GM18870 (cell line): ENCODE measurements at regions not wholly inside any gene's neighbourhood (a gene's known extent, or its start where the extent isn't known, plus 50 kb on each side); places are given as distances from the start of the nearest gene placed in this dataset.

Experiments
- ATAC-seq: cut with Tn5 transposase; IDR thresholded peaks from one replicate; pipeline ENCODE4 v1.9.1; 2021; ENCODE audit warnings: moderate library complexity; ENCODE audit not compliant: unreplicated experiment

DNA sequence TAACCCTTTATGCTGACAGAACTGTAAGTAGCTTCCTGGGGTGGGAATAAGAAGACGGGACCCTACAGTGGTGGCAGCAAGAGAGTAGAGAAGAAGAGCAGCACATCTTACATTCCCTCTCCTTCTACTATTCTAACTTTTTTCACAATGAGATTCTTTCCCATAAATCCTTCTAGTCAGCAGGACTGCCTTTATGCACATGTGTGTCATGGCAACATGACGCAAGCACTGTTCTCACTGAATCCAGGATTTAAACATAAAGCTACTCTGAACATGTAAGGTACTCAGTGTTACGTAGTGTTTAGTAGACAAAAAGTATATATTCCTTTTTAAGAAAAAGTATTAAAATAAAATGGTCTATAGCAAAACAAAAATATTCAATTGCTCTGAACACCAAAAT, 309.7 kb upstream of the LYPLAL1 start:
- ATAC-seq = no peak

DNA sequence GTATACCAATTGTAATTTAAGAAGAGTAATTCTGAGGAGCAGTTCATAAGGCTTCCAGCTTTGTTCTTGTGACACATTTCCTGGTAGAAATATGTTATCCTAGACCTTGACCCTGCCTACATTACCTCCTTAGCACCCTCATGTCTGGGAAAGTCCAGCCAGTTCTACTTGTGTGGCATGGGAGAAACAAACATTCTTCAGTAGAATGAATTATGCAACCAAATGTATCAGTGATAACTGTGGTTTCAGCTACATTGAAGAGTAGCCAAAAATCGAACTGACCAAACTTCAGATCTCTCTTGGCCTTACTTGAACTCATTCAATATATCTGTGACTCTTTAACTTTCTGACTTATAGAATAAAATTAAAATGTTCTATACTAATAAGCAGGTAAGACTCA, 308.1 kb upstream of the LYPLAL1 start:
- no peak for ATAC-seq

DNA sequence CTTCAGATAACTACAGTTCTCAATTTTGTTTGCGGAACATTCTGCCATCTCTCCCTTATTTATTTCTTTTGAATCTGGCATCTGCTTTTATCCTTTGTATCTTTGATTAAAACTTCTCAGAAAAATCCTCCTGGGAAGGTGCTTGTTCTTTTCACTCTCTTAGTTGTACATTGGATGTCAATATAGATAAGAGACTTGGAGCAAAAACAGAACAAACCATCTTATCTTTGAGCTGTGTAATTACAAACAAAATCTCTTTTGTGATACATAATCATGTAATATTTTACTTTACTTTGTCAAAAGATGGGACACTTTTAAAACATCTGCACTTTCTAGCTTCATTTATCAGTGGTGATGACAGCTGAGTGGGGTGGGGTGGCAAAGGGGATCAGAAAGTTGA, 307.2 kb upstream of the LYPLAL1 start:
- no peak for ATAC-seq

DNA sequence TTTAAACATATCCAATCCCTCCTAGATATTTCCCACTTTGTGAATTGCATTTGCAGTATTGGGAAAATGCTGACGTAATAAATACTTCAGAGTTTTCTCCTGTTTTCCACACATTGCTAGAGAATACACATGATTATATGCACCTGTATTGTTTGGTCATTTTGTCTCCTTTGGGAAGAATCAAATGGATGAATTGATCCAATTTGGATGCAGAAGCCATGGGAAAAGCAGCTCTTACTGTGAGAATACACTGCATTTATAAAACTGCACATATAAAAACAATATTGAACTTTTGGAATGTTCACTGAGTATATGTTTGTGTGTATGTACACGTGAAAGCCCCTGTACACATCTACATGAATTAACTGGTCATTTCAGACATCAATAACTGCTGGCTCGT, 306.6 kb upstream of the LYPLAL1 start:
- no peak for ATAC-seq

DNA sequence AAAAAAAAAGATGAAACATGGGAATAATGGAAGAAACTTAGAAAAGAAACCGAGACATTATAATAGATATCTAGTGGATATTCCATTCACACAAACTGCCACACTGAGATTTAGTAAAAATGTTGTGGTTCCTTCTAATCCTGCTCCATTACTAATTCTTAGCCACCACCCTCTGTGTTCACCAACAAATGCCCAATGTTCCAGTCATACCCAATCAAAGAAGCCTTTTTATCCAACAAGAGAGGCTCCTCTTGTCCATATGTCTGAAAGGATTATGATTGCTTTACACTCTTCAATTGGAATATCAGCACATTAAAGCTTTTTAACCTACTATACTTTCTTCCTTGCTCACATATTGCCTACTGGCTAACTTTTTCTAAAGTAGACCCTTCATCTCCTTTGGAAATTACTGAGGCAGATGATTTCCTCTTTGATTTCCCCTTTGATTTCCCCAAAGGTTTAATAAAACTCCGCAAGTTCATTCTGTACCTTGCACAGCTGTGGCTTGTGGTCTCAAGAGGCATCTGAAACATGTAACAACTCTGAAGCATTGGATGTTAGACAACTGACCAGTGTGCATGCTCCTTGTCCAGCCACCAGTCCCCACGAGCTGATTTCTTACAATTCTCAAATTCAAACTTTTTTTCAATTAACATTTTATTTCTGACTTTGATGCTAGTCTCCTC, 305.6 kb upstream of the LYPLAL1 start:
- ATAC-seq = no peak

DNA sequence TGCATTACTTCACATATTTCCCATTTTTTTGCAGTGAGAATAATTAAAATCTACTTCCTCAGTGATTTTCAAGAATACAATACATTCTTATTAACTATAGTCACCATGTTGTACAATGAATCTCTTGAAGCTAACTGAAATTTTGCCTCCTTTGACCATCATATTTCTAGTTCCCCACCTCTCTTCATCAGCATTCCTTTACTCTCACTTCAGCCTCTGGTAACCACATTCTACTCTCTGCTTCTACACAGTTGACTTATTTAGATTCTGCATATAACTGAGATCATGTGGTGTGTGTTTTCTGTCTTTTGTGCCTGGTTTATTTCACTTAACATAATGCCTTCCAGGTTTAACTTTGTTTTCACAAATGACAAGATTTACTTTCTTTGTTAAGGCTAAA, 304.4 kb upstream of the LYPLAL1 start:
- ATAC-seq = no peak

DNA sequence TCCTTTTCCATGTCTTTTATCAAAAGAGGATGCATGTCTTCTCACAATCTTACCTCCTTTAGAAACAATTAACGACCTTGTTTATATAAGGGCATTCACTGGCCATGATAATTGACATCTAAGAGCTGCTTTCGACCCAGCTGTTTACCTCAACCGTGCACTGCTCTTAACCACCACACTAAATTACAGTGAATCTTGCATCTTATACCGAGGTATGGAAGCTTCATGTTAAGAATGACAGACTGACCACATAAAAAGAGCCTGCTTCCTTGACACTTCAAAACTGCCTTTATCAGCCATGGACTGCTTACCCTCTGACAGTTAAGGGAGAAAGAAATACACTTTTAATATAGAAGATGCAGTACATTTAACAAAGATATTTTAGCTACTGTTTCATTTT, 301.7 kb upstream of the LYPLAL1 start:
- no peak for ATAC-seq

DNA sequence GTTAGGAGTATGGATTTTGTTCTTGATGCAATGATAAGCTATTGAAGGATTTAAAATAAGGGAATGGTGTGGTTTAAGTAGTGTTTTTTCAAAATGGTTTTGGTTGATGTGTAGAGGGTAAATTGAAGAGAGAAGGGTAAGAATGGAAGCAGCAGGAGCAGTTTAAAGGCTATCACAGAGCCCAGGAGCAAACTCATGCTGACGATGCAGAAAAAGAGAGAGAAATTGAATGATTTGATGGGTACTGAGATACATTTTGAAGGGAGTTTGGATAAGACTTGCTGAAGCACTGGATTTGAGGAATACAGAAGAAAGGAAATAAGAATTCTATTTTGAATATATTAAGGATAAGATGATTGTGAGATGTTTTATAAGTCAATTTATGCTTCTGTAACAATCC, 300.8 kb upstream of the LYPLAL1 start:
- ATAC-seq = no peak

DNA sequence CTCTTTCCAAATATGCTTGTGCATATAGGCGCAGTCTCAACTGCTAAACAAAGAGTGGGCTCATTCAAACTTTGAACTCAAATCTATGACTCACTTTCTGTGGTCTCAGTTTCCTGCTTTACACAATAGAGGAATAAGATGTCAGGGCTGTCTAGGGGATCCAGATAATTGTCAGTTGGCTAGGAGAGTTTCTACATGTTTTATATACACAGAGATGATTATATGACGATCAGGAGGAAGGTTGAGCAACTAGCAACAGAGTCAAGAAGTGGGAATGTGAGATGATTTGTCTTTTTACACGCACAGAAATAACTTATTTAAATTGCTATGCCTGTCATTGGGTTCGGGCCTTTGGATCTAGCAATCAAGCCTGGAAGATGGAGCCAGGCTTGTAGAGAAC, 299.4 kb upstream of the LYPLAL1 start:
- ATAC-seq = no peak

DNA sequence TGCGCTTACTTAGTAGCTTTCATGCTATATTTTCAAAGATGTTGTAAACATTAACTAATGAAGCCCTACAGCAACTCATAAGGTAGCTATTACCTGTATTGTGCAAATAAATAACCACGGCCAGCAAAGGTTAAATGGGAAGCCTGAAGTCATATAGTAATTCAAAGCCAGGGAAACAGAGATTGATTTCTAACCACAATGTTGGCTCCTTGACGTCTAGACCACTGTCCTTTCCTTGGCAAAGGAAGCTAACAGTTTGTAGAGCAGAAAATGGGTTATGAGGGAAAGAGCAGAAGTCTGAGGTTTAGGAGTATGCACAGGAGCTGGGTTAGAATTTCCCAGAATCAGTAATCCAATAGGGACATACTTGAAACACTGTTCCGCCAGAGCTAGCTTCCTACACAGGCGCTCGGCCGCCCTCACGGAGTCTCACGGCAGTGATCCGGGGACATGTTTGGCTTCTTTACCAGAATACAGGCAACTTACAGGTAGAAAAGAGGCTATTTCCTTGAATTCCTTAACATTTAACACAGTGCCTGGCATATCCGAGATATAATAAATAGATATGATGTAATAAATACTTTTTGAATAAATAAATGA, 298.8 kb upstream of the LYPLAL1 start:
- no peak for ATAC-seq

DNA sequence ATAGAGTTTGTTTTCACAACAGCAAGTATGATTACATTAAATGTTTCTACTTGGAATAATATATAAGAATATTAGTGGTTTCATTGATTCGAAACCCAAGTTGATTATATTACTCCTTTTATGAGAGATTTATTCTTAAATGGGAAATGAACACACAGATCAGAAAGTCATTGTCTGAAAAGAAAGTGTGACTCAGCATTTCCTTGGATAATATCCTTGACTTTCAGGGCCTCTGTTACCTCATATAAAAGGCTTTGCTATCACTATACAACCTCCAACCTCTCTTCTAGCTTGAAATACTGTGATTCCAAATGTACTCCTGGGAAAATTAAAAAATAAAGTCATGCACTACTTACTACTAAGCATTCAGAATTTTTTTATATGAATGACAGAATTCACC, 295.3 kb upstream of the LYPLAL1 start:
- no peak for ATAC-seq

DNA sequence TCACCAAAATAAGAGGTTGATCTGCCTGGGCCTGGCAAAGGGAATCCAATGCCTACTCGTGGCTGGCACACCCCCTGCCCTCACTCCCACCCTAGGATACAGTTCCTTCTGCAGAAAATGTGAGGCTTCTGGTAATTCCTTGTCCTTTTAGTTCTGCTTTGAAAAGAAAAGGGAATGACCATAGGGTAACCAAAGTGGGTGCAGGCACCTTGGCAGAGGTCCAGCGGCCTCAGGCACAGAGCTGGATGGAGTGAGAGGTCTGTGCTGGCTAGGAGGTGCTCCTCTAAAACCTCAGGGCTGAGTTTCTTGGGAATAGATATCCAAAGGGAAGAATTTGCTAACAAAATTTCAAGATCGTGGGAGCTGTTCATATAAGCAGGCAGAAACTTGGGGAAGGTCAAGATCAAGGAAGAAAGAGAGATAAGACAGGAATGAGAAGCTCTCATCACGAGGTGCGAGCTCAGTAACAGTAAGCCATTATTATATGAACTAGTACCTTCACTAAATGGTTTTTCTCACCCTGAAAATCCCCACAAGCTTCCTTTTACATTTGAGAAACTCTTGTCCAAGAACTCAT, 293.1 kb upstream of the LYPLAL1 start:
- ATAC-seq = no peak

DNA sequence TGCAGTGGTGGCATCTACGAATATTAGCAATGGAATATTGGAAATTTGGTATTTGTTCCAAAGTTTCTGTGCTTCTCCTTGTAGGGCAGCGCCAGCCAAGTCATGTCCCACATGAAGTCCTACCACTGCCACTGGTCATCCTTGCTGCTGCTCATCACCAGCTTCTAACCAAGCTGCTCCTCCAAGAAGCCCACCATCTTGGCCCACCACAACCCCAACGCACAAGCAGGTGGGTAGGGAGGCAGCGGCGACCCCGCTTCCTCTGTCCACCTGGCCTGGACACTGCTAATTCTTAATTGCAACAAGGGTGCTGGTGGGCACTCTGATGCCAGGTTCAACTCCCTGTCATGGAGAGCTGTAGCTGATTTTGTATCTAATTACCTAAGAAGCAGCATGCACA, 291.2 kb upstream of the LYPLAL1 start:
- ATAC-seq = no peak

DNA sequence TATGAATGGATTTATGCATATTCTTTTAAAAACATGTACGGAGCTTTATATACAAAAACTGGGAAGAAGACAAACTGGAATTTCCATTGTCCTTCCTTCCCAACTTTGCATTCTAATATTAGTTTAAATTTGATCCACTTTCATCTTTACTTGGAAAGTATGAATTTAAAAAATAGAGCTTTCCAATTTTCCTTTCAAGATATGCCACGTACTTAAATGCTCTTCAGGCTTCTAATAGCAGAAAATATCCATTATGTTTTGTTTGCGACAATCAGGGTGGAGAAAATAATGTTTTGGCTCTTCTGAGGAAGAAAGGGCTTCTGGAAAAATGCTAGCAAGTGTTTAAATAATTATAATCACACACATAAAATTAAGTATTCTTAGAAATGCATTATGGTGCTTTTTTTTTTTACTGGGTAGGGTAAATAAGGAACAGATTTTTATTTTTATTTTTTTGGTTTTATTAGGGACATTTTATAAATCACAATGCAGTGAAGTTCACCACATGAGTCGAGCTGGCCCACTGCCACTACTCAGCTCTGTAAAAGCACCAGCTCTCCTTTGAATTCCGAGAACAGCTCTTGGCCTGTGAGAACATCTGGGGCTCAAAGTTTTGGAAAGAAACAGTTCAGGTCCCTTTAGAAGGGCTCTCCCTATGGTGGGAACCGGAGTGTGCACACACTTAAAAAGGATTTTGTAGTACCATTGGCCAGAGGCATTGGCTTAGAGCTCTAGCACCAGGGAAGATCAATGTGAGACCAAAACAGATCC, 287.4 kb upstream of the LYPLAL1 start:
- ATAC-seq = no peak

DNA sequence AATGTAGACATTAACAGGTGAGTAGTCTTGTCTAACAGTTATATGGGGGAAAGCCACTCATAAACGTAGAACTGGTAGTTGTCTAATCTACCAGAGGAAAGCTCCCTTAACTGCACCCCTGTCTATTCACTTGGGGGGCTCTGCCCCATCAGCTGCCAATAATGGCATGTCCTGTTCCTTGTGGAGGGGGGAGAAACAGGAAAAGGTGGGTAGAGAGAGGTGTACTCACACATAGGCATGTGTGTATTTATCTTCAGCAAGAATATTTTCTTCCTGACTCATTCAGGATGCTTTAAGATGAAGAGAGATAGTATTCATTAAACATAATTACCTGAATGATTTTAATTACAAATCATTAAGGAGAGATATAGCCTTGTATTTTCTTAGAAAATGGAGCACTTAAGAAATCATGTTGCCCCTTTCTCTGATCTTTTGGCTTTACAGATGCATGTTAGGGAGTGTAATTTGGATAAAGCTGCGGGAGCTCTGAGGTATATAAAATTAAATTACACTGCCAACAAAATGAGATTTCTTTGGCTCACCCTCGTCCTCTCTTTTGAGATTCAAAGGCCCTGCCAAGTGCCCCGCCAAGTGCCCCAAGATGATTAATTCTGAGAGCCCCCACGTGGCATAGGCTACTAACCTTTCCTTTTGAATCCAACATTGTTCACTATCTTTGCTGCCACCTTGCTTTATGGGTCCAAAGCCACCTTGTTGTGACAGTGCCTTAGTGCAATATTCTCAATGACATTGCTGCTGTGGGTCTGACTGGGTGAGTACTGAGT, 286.3 kb upstream of the LYPLAL1 start:
- ATAC-seq = no peak

DNA sequence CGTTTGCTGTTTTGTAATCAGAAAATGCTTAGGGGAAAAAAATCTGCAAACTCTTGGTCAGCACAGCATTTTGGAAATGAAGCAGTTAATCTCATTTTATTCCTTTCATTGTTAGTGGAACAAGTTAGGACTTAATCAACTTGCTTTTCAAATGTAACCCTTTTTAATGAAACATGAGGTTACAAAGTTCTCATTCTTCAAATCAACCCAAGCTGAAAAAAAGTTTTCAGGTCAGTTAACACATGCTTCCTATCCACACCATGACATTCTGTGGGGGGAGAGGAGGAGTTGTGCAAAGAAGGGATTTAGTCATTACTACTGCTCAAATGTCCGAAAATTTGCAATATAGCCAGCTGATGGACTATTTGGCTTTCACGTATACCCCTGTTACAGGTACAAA, 283.2 kb upstream of the LYPLAL1 start:
- ATAC-seq = no peak

DNA sequence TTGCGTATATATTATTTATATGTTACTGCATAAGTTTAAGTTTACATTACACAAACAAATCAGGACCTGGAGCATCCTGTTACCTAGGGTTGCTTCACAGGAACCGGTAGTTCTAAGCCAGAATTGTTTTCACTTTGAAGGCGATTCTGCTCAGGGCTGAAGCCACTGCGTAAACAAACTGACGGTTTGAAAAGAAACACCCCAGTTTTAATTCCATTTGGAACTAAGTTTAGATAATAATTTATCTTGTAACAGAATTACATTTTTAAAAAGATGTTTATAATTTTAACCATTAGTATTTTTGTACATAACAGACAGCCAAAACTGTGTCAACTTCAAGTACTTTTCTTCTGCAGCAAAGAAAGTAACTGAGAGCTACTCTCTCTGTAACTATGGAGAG, 282.1 kb upstream of the LYPLAL1 start:
- no peak for ATAC-seq

DNA sequence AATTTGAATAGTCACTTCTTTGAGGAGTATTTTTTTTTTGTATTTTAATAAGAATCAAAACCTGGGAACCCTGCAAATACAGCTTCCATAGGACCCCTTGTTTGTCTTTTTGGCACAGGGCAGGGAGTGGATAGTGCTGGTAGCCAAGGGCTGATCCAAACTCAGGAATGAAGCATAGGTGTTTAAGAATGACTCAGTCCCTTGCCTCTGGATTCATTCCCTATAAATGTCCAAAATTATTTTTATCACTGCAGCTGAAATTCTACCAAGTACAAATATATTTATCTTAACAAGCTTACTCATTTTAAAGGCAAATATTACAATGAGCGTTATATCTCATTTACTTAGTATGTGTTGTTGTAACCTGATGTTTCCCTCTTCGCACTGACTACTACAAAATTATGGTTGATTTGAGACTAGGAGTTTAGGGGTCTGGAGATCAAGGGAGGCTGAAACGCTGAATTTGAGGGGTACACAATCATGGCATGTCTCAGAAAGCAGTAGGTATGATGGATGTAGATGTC, 278.6 kb upstream of the LYPLAL1 start:
- ATAC-seq = no peak

DNA sequence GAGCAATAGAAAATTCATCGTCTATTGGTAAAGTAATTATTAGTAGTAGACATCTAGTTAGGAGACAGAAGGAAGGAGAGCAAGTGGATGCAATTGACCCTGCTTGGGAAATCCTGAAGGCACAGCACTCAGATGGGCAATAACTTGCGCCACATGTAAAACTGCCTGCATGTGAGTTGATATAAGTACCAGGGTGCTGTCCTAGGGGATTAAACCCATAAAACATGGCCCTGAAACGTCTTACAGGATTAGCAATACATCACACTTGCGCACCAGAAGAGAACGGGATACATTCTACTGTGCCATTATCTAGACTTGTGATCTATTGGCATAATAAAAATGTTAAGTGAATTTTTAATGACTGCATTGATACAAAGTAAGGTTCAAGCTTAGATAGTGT, 277.5 kb upstream of the LYPLAL1 start:
- no peak for ATAC-seq

DNA sequence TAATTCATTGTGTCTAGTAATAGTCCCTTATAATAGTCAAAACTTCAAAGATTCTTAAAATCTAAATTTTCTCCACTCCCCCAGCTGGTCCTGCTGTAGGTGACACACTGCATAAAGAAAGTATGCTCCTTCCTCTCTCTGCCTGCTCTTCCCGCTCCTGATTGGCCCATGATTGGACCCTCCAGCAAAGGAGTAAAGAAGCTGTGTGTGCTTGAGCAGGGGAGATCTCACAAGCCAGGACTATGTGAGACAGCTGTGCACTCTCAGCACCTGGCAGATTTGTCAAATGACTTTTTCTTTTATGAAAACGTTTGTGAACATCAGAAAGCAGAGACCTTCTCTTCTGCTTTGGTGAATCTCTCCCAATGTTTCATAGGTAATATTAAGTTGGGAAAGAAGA, 274.8 kb upstream of the LYPLAL1 start:
- no peak for ATAC-seq

DNA sequence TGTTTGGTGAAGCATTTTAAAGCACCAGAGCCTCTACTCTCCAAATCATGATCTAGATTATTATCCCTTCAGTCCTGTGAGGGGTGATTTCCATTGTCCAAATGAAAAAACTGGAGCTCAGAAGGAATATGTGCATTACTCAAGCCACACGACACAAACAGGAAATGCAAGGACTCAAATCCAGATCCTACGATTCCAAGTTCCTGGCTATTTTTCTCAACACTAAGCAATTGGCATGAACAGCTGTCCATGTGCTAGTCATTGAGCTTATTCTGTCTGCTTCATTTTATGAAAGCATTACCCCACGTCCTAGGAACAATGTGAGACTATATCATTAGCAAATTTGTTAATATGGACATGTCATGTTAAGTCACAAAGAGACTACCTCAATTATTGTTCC, 273.1 kb upstream of the LYPLAL1 start:
- ATAC-seq = no peak
